Kidney (tissue), 13 donors: ENCODE measurements at regions not wholly inside any gene's neighbourhood (a gene's known extent, or its start where the extent isn't known, plus 50 kb on each side); places are given as distances from the start of the nearest gene placed in this dataset.

Source experiments
- DNase-seq, 5 donors: peaks; one replicate each; pipeline ENCODE4 v3.0.0-alpha.2; 2013 to 2020
- FAIRE-seq: peaks from 2 replicates; lab custom pipeline; 2012; peaks lifted over from hg19 to GRCh38; lab: Jason Lieb, UNC
- H3K27ac ChIP-seq, 2 donors: one replicate each; pipeline ENCODE4 v1.7.0; 2013; ENCODE audit warnings: low read depth in 2 of 2, low read length in 2 of 2, inconsistent platforms in 1 of 2
- H3K27me3 ChIP-seq: one replicate; pipeline ENCODE4 v1.7.1; 2013; ENCODE audit warnings: low read length, inconsistent platforms; ENCODE audit not compliant: control insufficient read depth, insufficient read depth
- H3K36me3 ChIP-seq, 3 donors: one replicate each; pipeline versions ENCODE4 v1.7.0 to v1.7.1; 2013; ENCODE audit warnings: low read length in 3 of 3, control low read depth in 1 of 3, inconsistent platforms in 1 of 3; ENCODE audit not compliant: insufficient read depth in 3 of 3, control insufficient read depth in 2 of 3
- H3K4me1 ChIP-seq, 3 donors: one replicate each; pipeline versions ENCODE4 v1.7.0 to v1.7.1; 2013; ENCODE audit warnings: low read length in 3 of 3, inconsistent platforms in 1 of 3, low read depth in 1 of 3; ENCODE audit not compliant: control insufficient read depth in 2 of 3, insufficient read depth in 2 of 3
- H3K4me3 ChIP-seq, 3 donors: one replicate each; pipeline versions ENCODE4 v1.7.0 to v1.8.1; 2013; ENCODE audit warnings: low read length in 3 of 3, control low read depth in 1 of 3, inconsistent platforms in 1 of 3
- H3K9ac ChIP-seq, 3 donors: one replicate each; pipeline versions ENCODE4 v1.7.0 to v1.7.1; 2013; ENCODE audit warnings: low read length in 3 of 3, control low read depth in 1 of 3, inconsistent platforms in 1 of 3
- H3K9me3 ChIP-seq, 3 donors: one replicate each; pipeline versions ENCODE4 v1.7.0 to v1.7.1; 2013; ENCODE audit warnings: low read length in 3 of 3, control low read depth in 1 of 3, inconsistent platforms in 1 of 3; ENCODE audit not compliant: control insufficient read depth in 2 of 3, insufficient read depth in 1 of 3
- intact Hi-C: fragments of 100-400 bp; cut with DNase I; formaldehyde crosslinking; loops from one replicate; pipeline ENCODE4 v1.11.1; 2022
- TF ChIP-seq, protein P1 (sequence below): IDR thresholded peaks from 3 replicates; pipeline ENCODE4 v1.5.1; 2012; ENCODE audit warnings: mild to moderate bottlenecking, moderate library complexity, borderline replicate concordance; ENCODE audit not compliant: insufficient read depth; ENCODE audit errors: extremely low read depth
- donor health status: control.
- donor health status: control.
- donor health status: control.
- donor health status: control.
- donor health status: control.
- donor health status: DM: yes; HTN: yes; CAD: no.
- donor health status: Normal renal cell carcinoma (clear cell type).

- Histone ChIP-seq H3K4me3 (no peak overlapping the region), H3K9me3 (no peaks in the 10 kb centered on the region), H3K4me1 (no peaks in the 10 kb centered on the region), H3K36me3 (no peaks in the 10 kb centered on the region), H3K27me3 (no peaks in the 10 kb centered on the region), H3K27ac (no peak overlapping the region), H3K9ac (no peak overlapping the region)
- DNase-seq (no peak), FAIRE-seq (no peak)
- TF ChIP-seq, protein P1, sequence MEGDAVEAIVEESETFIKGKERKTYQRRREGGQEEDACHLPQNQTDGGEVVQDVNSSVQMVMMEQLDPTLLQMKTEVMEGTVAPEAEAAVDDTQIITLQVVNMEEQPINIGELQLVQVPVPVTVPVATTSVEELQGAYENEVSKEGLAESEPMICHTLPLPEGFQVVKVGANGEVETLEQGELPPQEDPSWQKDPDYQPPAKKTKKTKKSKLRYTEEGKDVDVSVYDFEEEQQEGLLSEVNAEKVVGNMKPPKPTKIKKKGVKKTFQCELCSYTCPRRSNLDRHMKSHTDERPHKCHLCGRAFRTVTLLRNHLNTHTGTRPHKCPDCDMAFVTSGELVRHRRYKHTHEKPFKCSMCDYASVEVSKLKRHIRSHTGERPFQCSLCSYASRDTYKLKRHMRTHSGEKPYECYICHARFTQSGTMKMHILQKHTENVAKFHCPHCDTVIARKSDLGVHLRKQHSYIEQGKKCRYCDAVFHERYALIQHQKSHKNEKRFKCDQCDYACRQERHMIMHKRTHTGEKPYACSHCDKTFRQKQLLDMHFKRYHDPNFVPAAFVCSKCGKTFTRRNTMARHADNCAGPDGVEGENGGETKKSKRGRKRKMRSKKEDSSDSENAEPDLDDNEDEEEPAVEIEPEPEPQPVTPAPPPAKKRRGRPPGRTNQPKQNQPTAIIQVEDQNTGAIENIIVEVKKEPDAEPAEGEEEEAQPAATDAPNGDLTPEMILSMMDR: no peak
- intact Hi-C loops: no loop called here
Observed at GRCh38 chrX:148380107-148380506, 120.3 kb upstream of the AFF2 start.

DNA sequence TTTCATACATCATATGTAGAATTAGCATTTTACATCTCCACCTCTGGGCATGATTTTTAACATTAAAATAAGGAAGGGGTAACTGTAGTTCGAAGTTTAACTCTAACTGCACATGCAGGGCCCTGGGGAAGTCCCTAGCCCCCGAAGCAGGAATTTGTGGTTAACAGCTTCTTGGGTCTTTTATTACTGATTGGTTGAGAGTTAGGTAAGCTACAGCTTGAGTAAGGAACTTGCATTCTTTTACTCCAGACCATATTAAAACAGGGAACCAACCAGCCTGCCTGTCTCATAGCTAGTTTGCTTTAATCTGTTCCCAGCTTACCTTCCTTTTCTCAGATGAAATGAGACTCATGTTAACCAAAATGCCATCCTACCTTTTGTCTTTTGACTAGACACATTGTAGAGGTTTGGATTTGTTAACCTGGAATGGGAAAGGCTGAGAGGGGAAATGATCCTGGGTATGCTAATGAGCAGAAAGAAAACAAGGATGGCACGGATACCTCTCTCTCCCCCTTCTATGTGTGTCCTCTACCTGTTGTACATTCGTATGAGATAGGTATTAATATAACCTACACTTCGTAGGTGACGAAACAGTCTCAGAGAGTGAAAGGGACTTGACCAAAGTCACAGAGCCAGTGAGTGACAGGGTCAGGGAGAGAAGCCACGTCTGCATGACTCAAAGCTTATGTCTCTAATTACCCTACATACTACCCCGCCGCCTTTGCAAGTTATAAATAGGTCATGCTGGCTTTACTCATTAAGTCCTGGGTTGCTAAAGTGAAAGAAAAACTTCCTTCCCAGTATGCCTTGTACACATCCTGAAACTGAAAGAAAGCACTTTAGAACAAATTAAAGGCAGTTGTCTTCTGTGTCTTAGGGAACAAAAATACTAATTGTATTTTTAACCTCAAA lies 119.5 kb upstream of the AFF2 start:
- Histone ChIP-seq H3K9me3 (no peaks in the 10 kb centered on the region), H3K4me3 (no peak overlapping the region), H3K9ac (no peak overlapping the region), H3K36me3 (no peaks in the 10 kb centered on the region), H3K27me3 (no peaks in the 10 kb centered on the region), H3K27ac (no peak overlapping the region), H3K4me1 (no peaks in the 10 kb centered on the region)
- intact Hi-C loops: no loop called here
- DNase-seq (no peak), FAIRE-seq (no peak)
- TF ChIP-seq, protein P1: no peak

DNA sequence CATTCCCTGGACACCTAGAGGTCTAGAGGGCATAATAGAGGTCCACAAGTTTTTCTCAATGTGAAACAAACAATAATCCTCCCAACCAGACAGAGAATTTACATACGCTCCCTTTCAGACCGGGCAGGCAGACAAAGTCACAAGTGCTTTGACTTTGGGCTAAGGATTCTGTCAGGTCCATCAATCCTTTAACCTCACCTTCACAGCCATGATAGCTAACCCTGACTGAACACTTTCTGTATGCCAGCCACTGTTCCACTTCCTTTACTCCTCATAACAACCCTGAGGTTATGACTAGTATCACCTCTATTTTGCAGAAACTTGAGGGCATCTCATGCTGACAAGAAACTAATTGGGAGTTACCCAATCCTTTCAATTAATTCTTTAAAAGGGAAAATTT lies 118.8 kb upstream of the AFF2 start:
- FAIRE-seq (no peak), DNase-seq (no peak)
- Histone ChIP-seq H3K27ac (no peak overlapping the region), H3K4me3 (no peak overlapping the region), H3K9me3 (no peaks in the 10 kb centered on the region), H3K9ac (no peak overlapping the region), H3K27me3 (no peaks in the 10 kb centered on the region), H3K36me3 (no peaks in the 10 kb centered on the region), H3K4me1 (no peaks in the 10 kb centered on the region)
- TF ChIP-seq, protein P1: no peak
- intact Hi-C loops: no loop called here
